Heart right ventricle (tissue), 16 donors: ENCODE measurements at regions not wholly inside any gene's neighbourhood (a gene's known extent, or its start where the extent isn't known, plus 50 kb on each side); places are given as distances from the start of the nearest gene placed in this dataset.

Experiments used
- ATAC-seq, 8 donors: fragments of 200-7000 bp; cut with Tn5 transposase; one replicate each; pipeline ENCODE4 v1.9.1; 2020; ENCODE audit warnings: mild to moderate bottlenecking in 8 of 8, moderate library complexity in 8 of 8, moderate number of reproducible peaks in 1 of 8
- DNase-seq, 2 donors: peaks; one replicate each; pipeline ENCODE4 v3.0.0-alpha.2; 2020
- H3K27ac ChIP-seq, 10 donors: fragments of 200-600 bp; sonication (generic) in 2 of 10; one replicate each; pipeline versions ENCODE4 v1.5.0 to v1.8.0; 2020 to 2022; ENCODE audit warnings: mild to moderate bottlenecking in 3 of 10
- H3K27me3 ChIP-seq, 7 donors: fragments of 200-600 bp; one replicate each; pipeline ENCODE4 v1.8.0; 2021 to 2022; ENCODE audit warnings: mild to moderate bottlenecking in 2 of 7
- H3K36me3 ChIP-seq, 9 donors: fragments of 200-600 bp; sonication (generic) in 1 of 9; one replicate each; pipeline versions ENCODE4 v1.5.0 to v1.8.0; 2020 to 2022; ENCODE audit warnings: mild to moderate bottlenecking in 2 of 9
- H3K4me1 ChIP-seq, 9 donors: fragments of 200-600 bp; sonication (generic) in 1 of 9; one replicate each; pipeline versions ENCODE4 v1.5.0 to v1.8.0; 2020 to 2022; ENCODE audit warnings: mild to moderate bottlenecking in 4 of 9
- H3K4me3 ChIP-seq, 10 donors: fragments of 200-600 bp; sonication (generic) in 2 of 10; one replicate each; pipeline versions ENCODE4 v1.5.0 to v1.8.0; 2020 to 2022; ENCODE audit warnings: mild to moderate bottlenecking in 7 of 10, moderate library complexity in 2 of 10
- H3K9me3 ChIP-seq, 11 donors: fragments of 200-600 bp in 10 of 11; sonication (generic) in 2 of 11; one replicate each; pipeline versions ENCODE4 v1.5.0 to v1.8.0; 2013 to 2022; ENCODE audit warnings: mild to moderate bottlenecking in 2 of 11, control low read depth in 1 of 11, moderate library complexity in 1 of 11
- CTCF ChIP-seq, 9 donors: fragments of 200-600 bp; sonication (generic) in 2 of 9; IDR thresholded peaks; one replicate each; pipeline versions ENCODE4 v1.5.0 to v1.8.0; 2021 to 2022; ENCODE audit warnings: antibody characterized with exemption in 9 of 9, mild to moderate bottlenecking in 5 of 9, moderate library complexity in 1 of 9
- WGBS, 2 donors: extraction: QIAGEN DNeasy Blood & Tissue Kit; methylation state at CpG; one replicate each; pipeline ENCODE4 v1.1.7; 2013; ENCODE audit warnings: inconsistent platforms in 1 of 2; 5-methylcytosine and 5-hydroxymethylcytosine counted together
- intact Hi-C, 10 donors: fragments of 100-400 bp; cut with DNase I; formaldehyde crosslinking; loops; one replicate each; pipeline versions ENCODE4 v1.11.1 to v1.14.2; 2022
- donor health status: Arrhythmogenic right ventricular cardiomyopathy.
- donor health status: ischemic (EF 13 %, LVEDD 7.1; RV severe dilation, severe dysfunction).
- donor health status: healthy with polysubstance abuse.
- donor health status: DM: no; HTN: yes; CAD: no.
- donor health status: DM: no; HTN: no; CAD: no.
- donor health status: ischemic (EF 25% LVEDD 6.9; RV normal size, moderate dysfunction).
- donor health status: ischemic (EF 25% LVEDD 5.7; RV mildly dilated, moderate dysfunction).
- donor health status: healthy.
- donor health status: DM: yes; HTN: yes; CAD: no.
- donor health status: Ischemic cardiomyopathy.
- donor health status: ischemic (EF 35%, LVEDD 5.7; RV mildly dilated, moderate dysfunction).
- donor health status: nonischemic (EF 11% LVEDD 7.7; RV severe dilation, severe dysfunction).
- donor health status: DM: yes; HTN: yes; CAD: no.
- donor health status: PGD.
- donor health status: ischemic (EF 29% LVEDD 5.4; RV normal size, mild dysfunction).
- donor health status: nonischemic (EF 23%, LVEDD 6.1; RV moderate dilation, normal function).

- no peaks in the 10 kb centered on the region for H3K36me3 ChIP-seq
- no peak for TF ChIP-seq CTCF (IDR thresholded peaks at IDR 0.05)
- no peaks in the 10 kb centered on the region for H3K27me3 ChIP-seq
- intact Hi-C loops: no loop called here
- no peak for ATAC-seq
- 41 to 45% methylated on average over 7 of the region's 7 CpGs for WGBS, 2 donors
- H3K4me1 ChIP-seq: no peaks in the 10 kb centered on the region
- no peak overlapping the region for H3K27ac ChIP-seq
- no peaks in the 10 kb centered on the region for H3K9me3 ChIP-seq
- DNase-seq: no peak
- H3K4me3 ChIP-seq: no peak overlapping the region
Measured at GRCh38 chr2:206876216-206876860, 63.0 kb upstream of the CPO start.

GRCh38 chr2:206881708-206882410 lies 57.5 kb upstream of the CPO start:
- no peaks in the 10 kb centered on the region for H3K27me3 ChIP-seq
- ATAC-seq (peak in 7 of 8 donors; percentile 25 to 79 (median 51)), DNase-seq (no peak)
- no peaks in the 10 kb centered on the region for H3K36me3 ChIP-seq
- peak overlapping the region in 5 of 10 donors; percentile 18 to 23 (median 19) for H3K4me3 ChIP-seq
- H3K9me3 ChIP-seq: no peaks in the 10 kb centered on the region
- H3K27ac ChIP-seq: peak overlapping the region in 4 of 10 donors; percentile 31 to 42 (median 32)
- TF ChIP-seq CTCF (IDR thresholded peaks at IDR 0.05): no peak
- H3K4me1 ChIP-seq: peaks cover 0 to 14% (median 6%) of the 10 kb centered on the region in 9 donors
- WGBS, 2 donors: 36 to 38% methylated on average over 11 of the region's 11 CpGs
- intact Hi-C loops: no loop called here

- H3K27ac ChIP-seq: no peak overlapping the region
- H3K36me3 ChIP-seq: no peaks in the 10 kb centered on the region
- H3K4me3 ChIP-seq: no peak overlapping the region
- no peak for TF ChIP-seq CTCF (IDR thresholded peaks at IDR 0.05)
- H3K27me3 ChIP-seq: no peaks in the 10 kb centered on the region
- 79 to 80% methylated on average over 4 of the region's 4 CpGs for WGBS, 2 donors
- no peak for ATAC-seq
- no peak for DNase-seq
- H3K9me3 ChIP-seq: no peaks in the 10 kb centered on the region
- intact Hi-C loops: no loop called here
- peaks cover 0 to 11% (median 5%) of the 10 kb centered on the region in 9 donors for H3K4me1 ChIP-seq
Measured at GRCh38 chr2:206886696-206887095, 52.6 kb upstream of the CPO start.

DNA sequence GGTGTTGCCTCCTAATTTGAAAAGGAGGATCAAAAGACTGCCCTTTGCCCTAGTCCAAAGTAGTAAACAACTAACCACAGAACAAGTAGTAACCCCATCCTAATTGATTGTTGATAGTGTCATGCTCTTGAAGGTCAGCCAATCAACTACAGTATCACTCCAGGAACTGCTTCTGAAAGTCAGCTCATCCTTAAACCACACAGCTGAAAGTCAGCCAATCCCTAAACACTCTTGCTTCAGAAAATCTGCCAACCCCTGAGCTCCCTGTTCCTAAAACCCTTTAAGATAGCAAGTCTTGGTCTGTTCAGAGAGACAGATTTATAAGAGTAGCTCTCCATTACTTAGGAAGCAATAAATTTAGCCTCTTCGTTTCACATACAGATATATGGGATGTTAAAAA lies 51.6 kb upstream of the CPO start:
- 73 to 76% methylated on average over 1 of the region's 1 CpG for WGBS, 2 donors
- no peaks in the 10 kb centered on the region for H3K36me3 ChIP-seq
- H3K4me3 ChIP-seq: no peak overlapping the region
- no peak for ATAC-seq
- peaks cover 0 to under 1% (median 0%) of the 10 kb centered on the region in 9 donors for H3K4me1 ChIP-seq
- no peak for DNase-seq
- H3K27ac ChIP-seq: no peak overlapping the region
- intact Hi-C loops: no loop called here
- no peak for TF ChIP-seq CTCF (IDR thresholded peaks at IDR 0.05)
- H3K27me3 ChIP-seq: no peaks in the 10 kb centered on the region
- H3K9me3 ChIP-seq: no peaks in the 10 kb centered on the region
